ENCODE measurements at regions not wholly inside any gene's neighbourhood (a gene's known extent, or its start where the extent isn't known, plus 50 kb on each side); places are given as distances from the start of the nearest gene placed in this dataset.

- Histone ChIP-seq H3K14ac (ENCODE audit: insufficient read depth, low read length) (no peak overlapping the region), H3K79me1 (ENCODE audit: insufficient read depth, low read depth, low read length, poor library complexity, severe bottlenecking) (no peaks in the 10 kb centered on the region), H3K4ac (ENCODE audit: low read depth, low read length) (no peak overlapping the region), H3K4me1 (ENCODE audit: insufficient read depth, low read length) (no peaks in the 10 kb centered on the region), H3K18ac (ENCODE audit: insufficient read length, low read depth, low read length) (no peak overlapping the region), H4K20me1 (ENCODE audit: control insufficient read depth, insufficient read depth, insufficient read length) (no peaks in the 10 kb centered on the region), H3T11ph (ENCODE audit: low read length) (no peak overlapping the region), H3K27me3 (ENCODE audit: insufficient read depth, low read length) (no peaks in the 10 kb centered on the region), H3K27ac (ENCODE audit: insufficient read length, low read depth, low read length) (no peak overlapping the region), H3K79me2 (ENCODE audit: insufficient read depth, low read length) (no peaks in the 10 kb centered on the region), H4K8ac (replicated peaks; ENCODE audit: insufficient read length, low read depth, low read length) (no peak overlapping the region), H2AFZ (ENCODE audit: low read length) (no peak overlapping the region), H4K5ac (ENCODE audit: insufficient read length, low read depth, low read length) (no peak overlapping the region), H3K56ac (ENCODE audit: insufficient read length, low read depth, low read length) (no peak overlapping the region), H3K4me2 (ENCODE audit: insufficient read depth, insufficient read length, low read length) (no peak overlapping the region), H2BK120ac (ENCODE audit: low read depth, low read length, poor library complexity, severe bottlenecking) (no peak overlapping the region), H2BK5ac (ENCODE audit: insufficient read length, low read length) (no peak overlapping the region), H3K9ac (ENCODE audit: extremely low read depth, insufficient read length, low read length) (no peak overlapping the region), H3K9me3 (ENCODE audit: control insufficient read depth, low read depth, low read length) (no peaks in the 10 kb centered on the region), H2AK5ac (ENCODE audit: insufficient read length, low read length) (no peak overlapping the region), H3K23me2 (ENCODE audit: insufficient read length, low read depth, low read length, poor library complexity, severe bottlenecking) (no peaks in the 10 kb centered on the region), H2BK15ac (ENCODE audit: low read depth, low read length) (no peak overlapping the region), H4K91ac (ENCODE audit: insufficient read length, low read depth, low read length) (no peak overlapping the region), H2BK20ac (ENCODE audit: low read depth, low read length, poor library complexity, severe bottlenecking) (no peak overlapping the region), H3K23ac (ENCODE audit: insufficient read length, low read depth, low read length) (no peak overlapping the region), H2BK12ac (ENCODE audit: insufficient read length, low read depth, low read length) (no peak overlapping the region)
- Mint-ChIP-seq H3K27me3 (ENCODE audit: low read depth) (0 out of 2 replicates have a peak, but pooled peaks cover 1% of the 10 kb centered on the region), H3K36me3 (ENCODE audit: insufficient read depth in 1 of 3, low read depth in 3 of 3) (no peaks in the 10 kb centered on the region), H3K27ac (no peak overlapping the region), H3K4me3 (no peak overlapping the region), H3K4me1 (no peaks in the 10 kb centered on the region), H3K9me3 (no peaks in the 10 kb centered on the region)
- WGBS (ENCODE audit: extremely low coverage, insufficient read length, low lambda C conversion rate) = no CpG with 5 or more reads among the region's 1 CpG
- DNase-seq = no peak
- TF ChIP-seq, protein P1, sequence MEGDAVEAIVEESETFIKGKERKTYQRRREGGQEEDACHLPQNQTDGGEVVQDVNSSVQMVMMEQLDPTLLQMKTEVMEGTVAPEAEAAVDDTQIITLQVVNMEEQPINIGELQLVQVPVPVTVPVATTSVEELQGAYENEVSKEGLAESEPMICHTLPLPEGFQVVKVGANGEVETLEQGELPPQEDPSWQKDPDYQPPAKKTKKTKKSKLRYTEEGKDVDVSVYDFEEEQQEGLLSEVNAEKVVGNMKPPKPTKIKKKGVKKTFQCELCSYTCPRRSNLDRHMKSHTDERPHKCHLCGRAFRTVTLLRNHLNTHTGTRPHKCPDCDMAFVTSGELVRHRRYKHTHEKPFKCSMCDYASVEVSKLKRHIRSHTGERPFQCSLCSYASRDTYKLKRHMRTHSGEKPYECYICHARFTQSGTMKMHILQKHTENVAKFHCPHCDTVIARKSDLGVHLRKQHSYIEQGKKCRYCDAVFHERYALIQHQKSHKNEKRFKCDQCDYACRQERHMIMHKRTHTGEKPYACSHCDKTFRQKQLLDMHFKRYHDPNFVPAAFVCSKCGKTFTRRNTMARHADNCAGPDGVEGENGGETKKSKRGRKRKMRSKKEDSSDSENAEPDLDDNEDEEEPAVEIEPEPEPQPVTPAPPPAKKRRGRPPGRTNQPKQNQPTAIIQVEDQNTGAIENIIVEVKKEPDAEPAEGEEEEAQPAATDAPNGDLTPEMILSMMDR (conservative IDR thresholded peaks at IDR 0.05) = no peak
Observed at GRCh38 chr5:57032151-57032551, 80.2 kb upstream of the MIER3 start.

All from H9 (cell line).